ENCODE measurements at regions not wholly inside any gene's neighbourhood (a gene's known extent, or its start where the extent isn't known, plus 50 kb on each side); places are given as distances from the start of the nearest gene placed in this dataset.
"Not testable (repeated sequence)": the region's sequence is repeated elsewhere in the genome, so short reads cannot be mapped to it uniquely, and the experiment has no call there.

DNA sequence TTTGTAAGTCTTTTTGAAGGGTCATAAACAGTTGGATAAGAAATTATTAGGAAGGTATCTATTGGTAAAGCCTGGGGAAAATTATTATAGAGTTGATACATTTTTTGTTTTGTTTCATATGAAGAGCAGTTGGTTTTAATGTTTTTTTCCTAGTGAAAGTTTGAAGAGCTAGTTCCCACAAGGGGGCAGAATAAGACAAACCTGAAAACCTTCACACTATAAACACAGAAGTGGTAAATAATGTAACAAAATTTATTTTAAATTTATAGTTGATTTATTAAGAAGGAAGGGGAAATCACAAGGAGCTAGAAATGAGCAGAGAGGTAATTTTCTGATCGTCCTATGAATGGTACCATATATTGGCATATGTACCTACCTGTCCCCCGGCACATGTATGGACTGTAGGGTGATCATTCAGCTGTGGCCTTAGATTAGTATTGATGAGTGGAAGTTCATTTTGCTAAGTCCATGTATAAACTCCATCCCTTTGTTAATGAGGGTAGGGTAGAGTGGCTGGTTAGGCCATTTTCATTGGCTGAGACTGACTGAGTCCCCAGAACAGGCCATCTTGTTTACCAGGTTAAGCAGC is 116.3 kb downstream of the TANC2 start:
- no peak for DNase-seq
- TF ChIP-seq, protein P1, sequence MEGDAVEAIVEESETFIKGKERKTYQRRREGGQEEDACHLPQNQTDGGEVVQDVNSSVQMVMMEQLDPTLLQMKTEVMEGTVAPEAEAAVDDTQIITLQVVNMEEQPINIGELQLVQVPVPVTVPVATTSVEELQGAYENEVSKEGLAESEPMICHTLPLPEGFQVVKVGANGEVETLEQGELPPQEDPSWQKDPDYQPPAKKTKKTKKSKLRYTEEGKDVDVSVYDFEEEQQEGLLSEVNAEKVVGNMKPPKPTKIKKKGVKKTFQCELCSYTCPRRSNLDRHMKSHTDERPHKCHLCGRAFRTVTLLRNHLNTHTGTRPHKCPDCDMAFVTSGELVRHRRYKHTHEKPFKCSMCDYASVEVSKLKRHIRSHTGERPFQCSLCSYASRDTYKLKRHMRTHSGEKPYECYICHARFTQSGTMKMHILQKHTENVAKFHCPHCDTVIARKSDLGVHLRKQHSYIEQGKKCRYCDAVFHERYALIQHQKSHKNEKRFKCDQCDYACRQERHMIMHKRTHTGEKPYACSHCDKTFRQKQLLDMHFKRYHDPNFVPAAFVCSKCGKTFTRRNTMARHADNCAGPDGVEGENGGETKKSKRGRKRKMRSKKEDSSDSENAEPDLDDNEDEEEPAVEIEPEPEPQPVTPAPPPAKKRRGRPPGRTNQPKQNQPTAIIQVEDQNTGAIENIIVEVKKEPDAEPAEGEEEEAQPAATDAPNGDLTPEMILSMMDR (IDR thresholded peaks at IDR 0.05; ENCODE audit: low read depth, low read length) = 0 out of 2 replicates have a peak, but pooled peaks have one; percentile 16
- no peaks in the 10 kb centered on the region for H3K27me3 ChIP-seq (ENCODE audit: insufficient read depth, low read depth, severe bottlenecking)
- H3K9me3 ChIP-seq (ENCODE audit: severe bottlenecking) = peaks cover 4% of the 10 kb centered on the region
- no peaks in the 10 kb centered on the region for H3K36me3 ChIP-seq
- H3K4me3 ChIP-seq (ENCODE audit: low read depth, low read length) = no peak overlapping the region
- H3K27ac ChIP-seq = no peak overlapping the region

DNA sequence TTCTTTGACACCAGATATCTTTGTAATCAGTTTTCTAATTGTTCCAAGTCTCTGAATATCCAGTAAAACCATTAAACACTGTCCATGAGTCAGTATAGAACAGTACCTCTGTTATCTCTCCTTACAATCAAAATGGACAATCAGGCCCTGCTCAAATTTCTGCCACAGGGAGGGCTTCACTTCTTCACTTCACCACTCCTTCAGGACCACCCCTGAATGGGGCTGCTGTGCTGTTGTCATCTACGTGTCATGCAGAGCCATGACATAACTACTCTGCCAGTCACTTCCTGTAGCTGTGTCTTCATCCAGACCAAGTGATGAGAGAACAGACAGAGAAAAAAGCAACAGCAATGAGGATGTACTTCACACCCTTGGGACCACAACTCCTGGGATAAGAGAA is 116.9 kb downstream of the TANC2 start:
- Histone ChIP-seq H3K27me3 (ENCODE audit: insufficient read depth, low read depth, severe bottlenecking) (no peaks in the 10 kb centered on the region), H3K9me3 (ENCODE audit: severe bottlenecking) (peaks cover 4% of the 10 kb centered on the region), H3K36me3 (no peaks in the 10 kb centered on the region), H3K4me3 (ENCODE audit: low read depth, low read length) (no peak overlapping the region), H3K27ac (no peak overlapping the region)
- DNase-seq = no peak
- TF ChIP-seq, protein P1 (IDR thresholded peaks at IDR 0.05; ENCODE audit: low read depth, low read length) = no peak

DNA sequence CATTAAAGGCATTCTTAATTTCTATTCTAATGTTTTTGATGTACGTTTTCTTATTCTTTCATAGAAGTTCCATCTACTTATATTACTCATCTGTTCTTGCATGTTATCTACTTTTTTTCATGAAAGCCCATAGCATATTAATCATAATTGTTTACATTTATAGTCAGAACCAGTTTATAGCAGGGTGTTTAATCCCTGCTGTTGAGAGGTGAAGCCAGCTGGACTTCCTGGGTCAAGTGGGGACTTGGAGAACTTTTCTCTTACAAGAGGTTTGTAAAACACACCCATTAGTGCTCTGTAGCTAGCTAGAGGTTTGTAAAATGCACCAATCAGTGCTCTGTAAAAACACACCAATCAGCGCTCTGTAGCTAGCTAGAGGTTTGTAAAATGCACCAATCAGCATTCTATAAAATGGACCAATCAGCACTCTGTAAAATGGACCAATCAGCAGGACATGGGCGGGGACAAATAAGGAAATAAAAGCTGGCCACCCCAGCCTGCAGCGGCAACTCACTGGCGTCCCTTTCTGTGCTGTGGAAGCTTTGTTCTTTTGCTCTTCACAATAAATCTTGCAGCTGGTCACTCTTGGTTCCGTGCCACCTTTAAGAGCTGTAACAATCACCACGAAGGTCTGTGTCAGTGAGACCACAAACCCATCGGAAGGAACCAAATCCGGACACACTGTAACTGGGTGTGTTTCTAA is 120.6 kb downstream of the TANC2 start:
- DNase-seq = no peak
- H3K9me3 ChIP-seq (ENCODE audit: severe bottlenecking) = peaks cover 8% of the 10 kb centered on the region
- TF ChIP-seq, protein P1 (IDR thresholded peaks at IDR 0.05; ENCODE audit: low read depth, low read length) = no peak
- no peak overlapping the region for H3K27ac ChIP-seq
- no peak overlapping the region for H3K4me3 ChIP-seq (ENCODE audit: low read depth, low read length)
- no peaks in the 10 kb centered on the region for H3K27me3 ChIP-seq (ENCODE audit: insufficient read depth, low read depth, severe bottlenecking)
- H3K36me3 ChIP-seq = no peaks in the 10 kb centered on the region

DNA sequence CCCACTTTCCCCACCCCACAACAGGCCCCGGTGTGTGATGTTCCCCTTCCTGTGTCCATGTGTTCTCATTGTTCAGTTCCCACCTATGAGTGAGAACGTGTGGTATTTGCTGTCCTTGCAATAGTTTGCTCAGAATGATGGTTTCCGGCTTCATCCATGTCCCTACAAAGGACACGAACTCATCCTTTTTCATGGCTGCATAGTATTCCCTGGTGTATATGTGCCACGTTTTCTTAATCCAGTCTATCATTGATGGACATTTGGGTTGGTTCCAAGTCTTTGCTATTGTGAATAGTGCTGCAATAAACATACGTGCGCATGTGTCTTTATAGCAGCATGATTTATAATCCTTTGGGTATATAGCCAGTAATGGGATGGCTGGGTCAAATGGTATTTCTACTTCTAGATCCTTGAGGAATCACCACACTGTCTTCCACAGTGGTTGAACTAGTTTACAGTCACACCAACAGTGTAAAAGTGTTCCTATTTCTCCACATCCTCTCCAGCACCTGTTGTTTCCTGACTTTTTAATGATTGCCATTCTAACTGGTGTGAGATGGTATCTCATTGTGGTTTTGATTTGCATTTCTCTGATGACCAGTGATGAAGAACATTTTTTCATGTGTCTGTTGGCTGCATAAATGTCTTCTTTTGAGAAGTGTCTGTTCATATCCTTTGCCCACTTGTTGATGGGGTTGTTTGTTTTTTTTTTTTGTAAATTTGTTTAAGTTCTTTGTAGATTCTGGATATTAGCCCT is 124.5 kb downstream of the TANC2 start:
- DNase-seq; H3K36me3 ChIP-seq; H3K27ac ChIP-seq; H3K27me3 ChIP-seq (ENCODE audit: insufficient read depth, low read depth, severe bottlenecking); H3K4me3 ChIP-seq (ENCODE audit: low read depth, low read length); H3K9me3 ChIP-seq (ENCODE audit: severe bottlenecking): not testable (repeated sequence)

DNA sequence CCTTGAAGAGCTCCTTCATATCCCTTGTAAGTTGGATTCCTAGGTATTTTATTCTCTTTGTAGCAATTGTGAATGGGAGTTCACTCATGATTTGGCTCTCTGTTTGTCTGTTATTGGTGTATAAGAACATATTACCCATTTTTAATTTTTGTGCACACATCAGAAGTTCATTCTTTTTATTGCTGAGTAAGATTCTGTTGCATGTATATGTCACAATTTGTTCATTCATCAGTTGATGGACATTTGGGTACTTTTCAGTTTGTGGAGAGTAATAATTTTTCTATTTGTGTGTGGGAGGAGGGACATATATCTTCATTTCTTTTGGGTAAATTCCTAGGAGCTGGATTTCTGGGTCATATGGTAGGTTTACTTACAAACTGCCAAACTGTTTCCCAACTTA is 125.9 kb downstream of the TANC2 start:
- H3K27me3 ChIP-seq (ENCODE audit: insufficient read depth, low read depth, severe bottlenecking); H3K4me3 ChIP-seq (ENCODE audit: low read depth, low read length); H3K36me3 ChIP-seq; H3K9me3 ChIP-seq (ENCODE audit: severe bottlenecking); DNase-seq; H3K27ac ChIP-seq: not testable (repeated sequence)

DNA sequence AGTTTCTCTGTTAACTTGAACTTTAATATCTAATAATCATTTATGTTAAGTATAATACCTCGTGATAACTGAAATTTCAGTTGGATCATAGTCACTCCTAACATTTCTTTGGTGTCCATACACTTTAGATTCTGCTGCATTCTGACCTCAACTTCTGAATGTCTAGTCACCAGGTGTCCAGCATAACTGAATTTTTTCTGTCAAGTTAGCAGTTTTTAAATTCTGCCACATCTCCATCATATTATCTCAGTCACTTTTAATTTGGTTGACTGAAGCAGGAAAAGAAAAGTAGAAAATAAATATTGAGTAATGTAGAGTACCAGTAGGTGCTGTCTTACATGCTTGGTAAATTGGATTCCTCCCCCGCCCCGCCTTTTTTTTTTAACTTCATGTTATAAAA is 128.6 kb downstream of the TANC2 start:
- TF ChIP-seq, protein P1 (IDR thresholded peaks at IDR 0.05; ENCODE audit: low read depth, low read length) = no peak
- no peak for DNase-seq
- H3K9me3 ChIP-seq (ENCODE audit: severe bottlenecking) = peaks cover 4% of the 10 kb centered on the region
- H3K27me3 ChIP-seq (ENCODE audit: insufficient read depth, low read depth, severe bottlenecking) = no peaks in the 10 kb centered on the region
- no peak overlapping the region for H3K27ac ChIP-seq
- no peak overlapping the region for H3K4me3 ChIP-seq (ENCODE audit: low read depth, low read length)
- H3K36me3 ChIP-seq = no peaks in the 10 kb centered on the region

Measured in WERI-Rb-1 (cell line).